Calu3 (cell line): ENCODE measurements at regions not wholly inside any gene's neighbourhood (a gene's known extent, or its start where the extent isn't known, plus 50 kb on each side); places are given as distances from the start of the nearest gene placed in this dataset.
"Not testable (repeated sequence)": the region's sequence is repeated elsewhere in the genome, so short reads cannot be mapped to it uniquely, and the experiment has no call there.

Source experiments
- BruUV-seq: library from RNA; stranded (reverse); fragments of 400-500 nt; replicated peaks from 2 replicates; lab custom pipeline; 2021; lab: Mats Ljungman, UMichigan
- CTCF ChIA-PET: fragments of 300-600 bp; sonication (Branson Sonifier 250); formaldehyde crosslinking; loops from one replicate; lab custom pipeline; 2022; ENCODE audit warnings: antibody characterized with exemption; lab: Charles Lee
- DNase-seq: peaks from one replicate; pipeline ENCODE4 v3.0.0; 2022
- H3K27ac Mint-ChIP-seq: one replicate; pipeline ENCODE4 v1.8.0; 2022; ENCODE audit warnings: mixed read lengths; ENCODE audit not compliant: unreplicated experiment
- H3K27me3 Mint-ChIP-seq: one replicate; pipeline ENCODE4 v1.8.0; 2022; ENCODE audit warnings: mixed read lengths; ENCODE audit not compliant: unreplicated experiment
- H3K36me3 Mint-ChIP-seq: one replicate; pipeline ENCODE4 v1.8.0; 2022; ENCODE audit warnings: mild to moderate bottlenecking, moderate library complexity, mixed read lengths; ENCODE audit not compliant: insufficient read depth, unreplicated experiment
- H3K4me1 Mint-ChIP-seq: one replicate; pipeline ENCODE4 v1.8.0; 2022; ENCODE audit warnings: mild to moderate bottlenecking, low read depth, mixed read lengths; ENCODE audit not compliant: unreplicated experiment
- H3K4me3 Mint-ChIP-seq: one replicate; pipeline ENCODE4 v1.8.0; 2022; ENCODE audit warnings: mild to moderate bottlenecking, low read depth, moderate library complexity, mixed read lengths; ENCODE audit not compliant: unreplicated experiment
- H3K9me3 Mint-ChIP-seq: one replicate; pipeline ENCODE4 v1.8.0; 2022; ENCODE audit warnings: low read depth, mixed read lengths; ENCODE audit not compliant: unreplicated experiment
- CTCF ChIP-seq: fragments of 200-600 bp; IDR thresholded peaks from one replicate; pipeline ENCODE4 v1.8.0; 2022; ENCODE audit warnings: antibody characterized with exemption; ENCODE audit not compliant: unreplicated experiment
- intact Hi-C: fragments of 100-400 bp; cut with micrococcal nuclease; formaldehyde crosslinking; loops from one replicate; pipeline ENCODE4 v1.10.0; 2022; ENCODE audit not compliant: unreplicated experiment

- Mint-ChIP-seq H3K9me3 (no peaks in the 10 kb centered on the region), H3K4me1 (no peaks in the 10 kb centered on the region), H3K36me3 (no peaks in the 10 kb centered on the region), H3K4me3 (no peak overlapping the region), H3K27ac (no peak overlapping the region), H3K27me3 (peaks cover 25% of the 10 kb centered on the region)
- CTCF ChIA-PET, result interaction anchor here (0.6 kb wide), 1 partner anchor 996 kb away, joined by 3 read pairs; no protein-coding TSS in a partner anchor
- no peak for DNase-seq
- TF ChIP-seq CTCF, result no peak
- intact Hi-C loops, result no loop called here
- BruUV-seq, result no TSS peak
Measured at GRCh38 chr5:157971571-157972216, 112.7 kb upstream of the CLINT1 start.

GRCh38 chr5:157968570-157968969 is 109.6 kb upstream of the CLINT1 start:
- DNase-seq, H3K9me3 Mint-ChIP-seq, CTCF ChIA-PET, H3K36me3 Mint-ChIP-seq, H3K4me3 Mint-ChIP-seq, intact Hi-C loops, H3K27ac Mint-ChIP-seq, BruUV-seq, H3K4me1 Mint-ChIP-seq: not testable (repeated sequence)
- peaks cover 22% of the 10 kb centered on the region for H3K27me3 Mint-ChIP-seq

GRCh38 chr5:157965989-157966388 is 107.0 kb upstream of the CLINT1 start:
- TF ChIP-seq CTCF, result no peak
- no TSS peak for BruUV-seq
- no peaks in the 10 kb centered on the region for H3K9me3 Mint-ChIP-seq
- H3K36me3 Mint-ChIP-seq, result no peaks in the 10 kb centered on the region
- no peaks in the 10 kb centered on the region for H3K4me1 Mint-ChIP-seq
- H3K27me3 Mint-ChIP-seq, result no peaks in the 10 kb centered on the region
- no peak for DNase-seq
- intact Hi-C loops, result no loop called here
- no peak overlapping the region for H3K27ac Mint-ChIP-seq
- CTCF ChIA-PET, result no interaction called here
- no peak overlapping the region for H3K4me3 Mint-ChIP-seq

- no peak overlapping the region for H3K4me3 Mint-ChIP-seq
- BruUV-seq, result no TSS peak
- no peaks in the 10 kb centered on the region for H3K4me1 Mint-ChIP-seq
- intact Hi-C loops, result no loop called here
- no peaks in the 10 kb centered on the region for H3K9me3 Mint-ChIP-seq
- no peaks in the 10 kb centered on the region for H3K27me3 Mint-ChIP-seq
- no peak overlapping the region for H3K27ac Mint-ChIP-seq
- no peak for DNase-seq
- TF ChIP-seq CTCF, result no peak
- CTCF ChIA-PET, result interaction anchor here (0.6 kb wide), 2 partner anchors 13 to 175 kb away, joined by 3 to 4 read pairs; no protein-coding TSS in a partner anchor
- H3K36me3 Mint-ChIP-seq, result no peaks in the 10 kb centered on the region
Measured at GRCh38 chr5:157965040-157965678, 106.2 kb upstream of the CLINT1 start.

GRCh38 chr5:157963761-157964160 is 104.8 kb upstream of the CLINT1 start:
- no peak overlapping the region for H3K4me3 Mint-ChIP-seq
- TF ChIP-seq CTCF, result no peak
- no peaks in the 10 kb centered on the region for H3K27me3 Mint-ChIP-seq
- no peaks in the 10 kb centered on the region for H3K36me3 Mint-ChIP-seq
- H3K9me3 Mint-ChIP-seq, result no peaks in the 10 kb centered on the region
- CTCF ChIA-PET, result interaction anchor here (0.6 to 0.7 kb wide), 2 partner anchors 541 to 781 kb away, joined by 4 to 7 read pairs; no protein-coding TSS in a partner anchor
- BruUV-seq, result no TSS peak
- no peaks in the 10 kb centered on the region for H3K4me1 Mint-ChIP-seq
- no peak overlapping the region for H3K27ac Mint-ChIP-seq
- intact Hi-C loops, result no loop called here
- DNase-seq, result no peak
